IMR-90 (cell line): ENCODE measurements at regions not wholly inside any gene's neighbourhood (a gene's known extent, or its start where the extent isn't known, plus 50 kb on each side); places are given as distances from the start of the nearest gene placed in this dataset.
A peak's percentile ranks its signal among the peaks of the same experiment; 100 is the strongest.

Experiments used
- ATAC-seq: fragments of 200-7000 bp; cut with Tn5 transposase; 2 replicates; pipeline ENCODE4 v1.9.1; 2020; ENCODE audit warnings: low read depth, mild to moderate bottlenecking, moderate library complexity
- BruUV-seq: library from RNA; stranded (reverse); fragments of 400-500 nt; replicated peaks from 2 replicates; lab custom pipeline; 2021; lab: Mats Ljungman, UMichigan
- CTCF ChIA-PET: fragments of 300-600 bp; formaldehyde crosslinking; extraction: SDS; loops from one replicate; lab custom pipeline; 2021; ENCODE audit warnings: antibody characterized with exemption; lab: Yijun Ruan, JAX
- POLR2A ChIA-PET: fragments of 300-600 bp; sonication (Branson Sonifier 250); formaldehyde crosslinking; loops from one replicate; lab custom pipeline; 2022; ENCODE audit warnings: antibody characterized with exemption; ENCODE audit not compliant: unreplicated experiment; lab: Charles Lee
- DNase-seq: peaks from one replicate; pipeline ENCODE4 v3.0.0; 2013
- H2AFZ ChIP-seq: replicated peaks from 2 replicates; pipeline ENCODE3; 2013; ENCODE audit warnings: low read length, mild to moderate bottlenecking; ENCODE audit not compliant: poor library complexity
- H2AK5ac ChIP-seq: 2 replicates; pipeline ENCODE4 v1.6.1; 2013; ENCODE audit warnings: low read depth, low read length, inconsistent platforms
- H2AK9ac ChIP-seq: replicated peaks from 2 replicates; pipeline ENCODE3; 2013; ENCODE audit warnings: mild to moderate bottlenecking, low read depth, low read length, moderate library complexity; ENCODE audit not compliant: poor library complexity
- H2BK120ac ChIP-seq: 2 replicates; pipeline ENCODE4 v1.6.1; 2013; ENCODE audit warnings: low read depth, low read length, inconsistent platforms
- H2BK15ac ChIP-seq: 3 replicates; pipeline ENCODE4 v1.6.1; 2013; ENCODE audit warnings: low read depth, low read length, inconsistent platforms
- H2BK20ac ChIP-seq: 2 replicates; pipeline ENCODE4 v1.6.1; 2013; ENCODE audit warnings: low read depth, mild to moderate bottlenecking, inconsistent platforms, low read length, moderate library complexity
- H2BK5ac ChIP-seq: 2 replicates; pipeline ENCODE4 v1.6.1; 2013; ENCODE audit warnings: mild to moderate bottlenecking, low read depth, low read length, inconsistent platforms; ENCODE audit not compliant: poor library complexity, severe bottlenecking
- H3K14ac ChIP-seq: replicated peaks from 2 replicates; pipeline ENCODE4 v1.6.1; 2013; ENCODE audit warnings: low read depth, low read length, inconsistent platforms
- H3K18ac ChIP-seq: 2 replicates; pipeline ENCODE4 v1.6.1; 2013; ENCODE audit warnings: low read depth, low read length, control low read depth
- H3K23ac ChIP-seq: 2 replicates; pipeline ENCODE4 v1.6.1; 2013; ENCODE audit warnings: low read depth, low read length, inconsistent platforms
- H3K27ac ChIP-seq: 2 replicates; pipeline ENCODE4 v1.5.1; 2013; ENCODE audit warnings: mild to moderate bottlenecking, control low read depth, low read length; ENCODE audit not compliant: insufficient read depth
- H3K27me3 ChIP-seq: 2 replicates; pipeline ENCODE4 v1.6.1; 2013; ENCODE audit warnings: low read length; ENCODE audit not compliant: control insufficient read depth, insufficient read depth
- H3K36me3 ChIP-seq: 2 replicates; pipeline ENCODE4 v1.6.1; 2013; ENCODE audit warnings: low read length, mixed read lengths; ENCODE audit not compliant: control insufficient read depth, insufficient read depth
- H3K4ac ChIP-seq: 2 replicates; pipeline ENCODE4 v1.6.1; 2013; ENCODE audit warnings: low read depth, low read length, inconsistent platforms
- H3K4me1 ChIP-seq: 2 replicates; pipeline ENCODE4 v1.6.1; 2013; ENCODE audit warnings: low read length, mixed read lengths; ENCODE audit not compliant: control insufficient read depth, insufficient read depth
- H3K4me2 ChIP-seq: 2 replicates; pipeline ENCODE4 v1.6.1; 2013; ENCODE audit warnings: low read depth, mild to moderate bottlenecking, control low read depth, low read length, moderate library complexity
- H3K4me3 ChIP-seq: 2 replicates; pipeline ENCODE4 v1.5.1; 2013; ENCODE audit warnings: low read depth, mild to moderate bottlenecking, control low read depth, low read length, moderate library complexity; ENCODE audit not compliant: insufficient read depth
- H3K56ac ChIP-seq: 2 replicates; pipeline ENCODE4 v1.6.1; 2013; ENCODE audit warnings: low read length, inconsistent platforms; ENCODE audit not compliant: insufficient read depth; ENCODE audit errors: extremely low read depth
- H3K79me1 ChIP-seq, 2 experiments: 2 replicates each; pipeline ENCODE4 v1.6.1; 2013; ENCODE audit warnings: low read length in 2 of 2, inconsistent platforms in 1 of 2, low read depth in 1 of 2
- H3K9ac ChIP-seq: 2 replicates; pipeline ENCODE4 v1.6.1; 2013; ENCODE audit warnings: low read depth, low read length, control low read depth
- H3K9me1 ChIP-seq: 2 replicates; pipeline ENCODE4 v1.6.1; 2013; ENCODE audit warnings: low read length, inconsistent platforms; ENCODE audit not compliant: insufficient read depth
- H3K9me3 ChIP-seq: 2 replicates; pipeline ENCODE4 v1.6.1; 2013; ENCODE audit warnings: low read length; ENCODE audit not compliant: control insufficient read depth, insufficient read depth
- H4K20me1 ChIP-seq: 2 replicates; pipeline ENCODE4 v1.6.1; 2013; ENCODE audit warnings: low read length, inconsistent platforms; ENCODE audit not compliant: insufficient read depth
- H4K5ac ChIP-seq: 2 replicates; pipeline ENCODE4 v1.6.1; 2013; ENCODE audit warnings: mild to moderate bottlenecking, low read depth, low read length, control low read depth
- H4K8ac ChIP-seq, 2 experiments: 2 replicates each; pipeline ENCODE4 v1.6.1; 2013; ENCODE audit warnings: low read depth in 2 of 2, low read length in 2 of 2, control low read depth in 1 of 2, inconsistent platforms in 1 of 2
- H4K91ac ChIP-seq: 2 replicates; pipeline ENCODE4 v1.6.1; 2013; ENCODE audit warnings: low read depth, low read length, inconsistent platforms; ENCODE audit not compliant: insufficient read depth
- BHLHE40 ChIP-seq: fragments of 150-350 bp; IDR thresholded peaks from 2 replicates; pipeline ENCODE4 v1.6.1; 2016; ENCODE audit warnings: mild to moderate bottlenecking, low read depth, low read length
- CHD1 ChIP-seq: IDR thresholded peaks from 2 replicates; pipeline ENCODE4 v1.6.1; 2012; ENCODE audit warnings: low read depth, low read length, improper control_type of control experiment
- CTCF ChIP-seq: conservative IDR thresholded peaks from 2 replicates; pipeline ENCODE4 v1.5.1; 2012; ENCODE audit warnings: mild to moderate bottlenecking, low read depth, low read length, improper control_type of control experiment
- ELK1 ChIP-seq: fragments of 150-350 bp; IDR thresholded peaks from 2 replicates; pipeline ENCODE4 v1.6.1; 2016; ENCODE audit warnings: low read depth, mild to moderate bottlenecking, low read length, moderate library complexity, borderline replicate concordance
- MAFK ChIP-seq: IDR thresholded peaks from 2 replicates; pipeline ENCODE4 v1.6.1; 2012; ENCODE audit warnings: low read depth, low read length, improper control_type of control experiment
- MAZ ChIP-seq: IDR thresholded peaks from 2 replicates; pipeline ENCODE4 v1.6.1; 2012; ENCODE audit warnings: low read depth, mild to moderate bottlenecking, low read length, improper control_type of control experiment, moderate library complexity, borderline replicate concordance
- NFE2L2 ChIP-seq: fragments of 150-350 bp; IDR thresholded peaks from 2 replicates; pipeline ENCODE4 v1.6.1; 2016; ENCODE audit warnings: low read depth, mild to moderate bottlenecking, low read length
- POLR2A ChIP-seq: IDR thresholded peaks from 2 replicates; pipeline ENCODE4 v1.6.1; 2012; ENCODE audit warnings: mild to moderate bottlenecking, low read depth, low read length
- RAD21 ChIP-seq: IDR thresholded peaks from 2 replicates; pipeline ENCODE4 v1.6.1; 2012; ENCODE audit warnings: low read length, improper control_type of control experiment
- RCOR1 ChIP-seq: IDR thresholded peaks from 2 replicates; pipeline ENCODE4 v1.6.1; 2012; ENCODE audit warnings: mild to moderate bottlenecking, low read length, improper control_type of control experiment; ENCODE audit not compliant: insufficient replicate concordance
- SMC3 ChIP-seq: fragments of 150-350 bp; IDR thresholded peaks from 2 replicates; pipeline ENCODE4 v1.6.1; 2016; ENCODE audit warnings: low read depth, mild to moderate bottlenecking, antibody characterized with exemption, low read length, moderate library complexity
- WGBS, 2 experiments: methylation state at CpG; one replicate each; pipeline versions ENCODE4 v1.1.5 to v1.1.7; 2013; ENCODE audit warnings: missing lambda C conversion rate in 2 of 2; ENCODE audit not compliant: insufficient read length in 1 of 2; ENCODE audit errors: extremely low coverage in 2 of 2; 5-methylcytosine and 5-hydroxymethylcytosine counted together
- dilution Hi-C: fragments of 300-500 bp; cut with HindIII; formaldehyde crosslinking; loops from one replicate; pipeline ENCODE4 v1.14.3; 2018; ENCODE audit warnings: low sequenced_read_pairs; ENCODE audit not compliant: unreplicated experiment
- in situ Hi-C: fragments of 300-500 bp; cut with MboI; formaldehyde crosslinking; loops from 3 replicates; pipeline ENCODE4 v1.14.3; 2019; ENCODE audit warnings: low sequenced_read_pairs, inconsistent platforms, mixed read lengths
- intact Hi-C: fragments of 100-400 bp; cut with micrococcal nuclease; formaldehyde crosslinking; loops from 2 replicates; pipeline ENCODE4 v1.10.0; 2022
- TF ChIP-seq, protein P1 (sequence below): fragments of 150-350 bp; IDR thresholded peaks from 2 replicates; pipeline ENCODE4 v1.6.1; 2017; ENCODE audit warnings: mild to moderate bottlenecking, antibody characterized with exemption, low read length, low read depth

- H3K79me1 ChIP-seq: 0 out of 4 replicates have a peak, but pooled peaks cover 0 to 3% of the 10 kb centered on the region in 2 experiments
- no peaks in the 10 kb centered on the region for H3K27me3 ChIP-seq
- H3K56ac ChIP-seq: no peak overlapping the region; the same call in 1 of the 2 replicates
- H3K4me3 ChIP-seq: no peak overlapping the region
- H4K91ac ChIP-seq: peak overlapping the region; percentile 38; the same call in 1 of the 2 replicates
- H2BK20ac ChIP-seq: peak overlapping the region; percentile 27; the same call in 1 of the 2 replicates
- H3K23ac ChIP-seq: no peak overlapping the region
- no peak overlapping the region for H3K14ac ChIP-seq
- in situ Hi-C loops: loop anchor here (25.0 kb wide), 1 partner anchor 517 kb away; no protein-coding TSS in a partner anchor
- TF ChIP-seq NFE2L2 (no peak), CTCF (peak; percentile 70), BHLHE40 (no peak), MAFK (no peak), SMC3 (peak; percentile 74), MAZ (peak; percentile 64; the same call in 1 of the 2 replicates), ELK1 (no peak), POLR2A (no peak), CHD1 (no peak), RAD21 (peak; percentile 81), RCOR1 (no peak)
- TF ChIP-seq, protein P1, sequence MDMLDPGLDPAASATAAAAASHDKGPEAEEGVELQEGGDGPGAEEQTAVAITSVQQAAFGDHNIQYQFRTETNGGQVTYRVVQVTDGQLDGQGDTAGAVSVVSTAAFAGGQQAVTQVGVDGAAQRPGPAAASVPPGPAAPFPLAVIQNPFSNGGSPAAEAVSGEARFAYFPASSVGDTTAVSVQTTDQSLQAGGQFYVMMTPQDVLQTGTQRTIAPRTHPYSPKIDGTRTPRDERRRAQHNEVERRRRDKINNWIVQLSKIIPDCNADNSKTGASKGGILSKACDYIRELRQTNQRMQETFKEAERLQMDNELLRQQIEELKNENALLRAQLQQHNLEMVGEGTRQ: no peak
- ChIA-PET CTCF (interaction anchor here (0.6 to 4.3 kb wide), 5 partner anchors 9 to 347 kb away, joined by 3 to 37 read pairs (median 3); no protein-coding TSS in a partner anchor), POLR2A (no interaction called here)
- peaks cover 13% of the 10 kb centered on the region for H3K4me1 ChIP-seq
- H3K18ac ChIP-seq: no peak overlapping the region
- H2BK15ac ChIP-seq: peak overlapping the region; percentile 65; the same call in 2 of the 3 replicates
- peak overlapping the region in 1 of 2 experiments; percentile 47; a peak in 1 of 4 replicates for H4K8ac ChIP-seq
- no peak overlapping the region for H2BK5ac ChIP-seq
- H3K4ac ChIP-seq: peak overlapping the region; percentile 15
- H3K9me1 ChIP-seq: peaks cover 13% of the 10 kb centered on the region
- no peak overlapping the region for H3K27ac ChIP-seq
- peaks cover 6% of the 10 kb centered on the region; the same call in 1 of the 2 replicates for H4K20me1 ChIP-seq
- H2AK9ac ChIP-seq: peak overlapping the region; percentile 79
- no peak overlapping the region for H3K4me2 ChIP-seq
- DNase-seq (peak; percentile 73), ATAC-seq (peak; percentile 80)
- H2AK5ac ChIP-seq: peak overlapping the region; percentile 61
- intact Hi-C loops: loop anchor here (1.0 kb wide), 1 partner anchor 100 kb away; no protein-coding TSS in a partner anchor
- no peaks in the 10 kb centered on the region for H3K9me3 ChIP-seq
- dilution Hi-C loops: loop anchor here (25.0 kb wide), 1 partner anchor 92 kb away; the partner anchor contains the start of gene MFGE8
- no peaks in the 10 kb centered on the region for H3K36me3 ChIP-seq
- WGBS, 2 experiments: no CpG with 5 or more reads among the region's 11 CpGs
- peak overlapping the region; percentile 64 for H2AFZ ChIP-seq
- H2BK120ac ChIP-seq: peak overlapping the region; percentile 20; the same call in 1 of the 2 replicates
- no TSS peak for BruUV-seq
- H3K9ac ChIP-seq: no peak overlapping the region
- H4K5ac ChIP-seq: no peak overlapping the region
Observed at GRCh38 chr15:89003865-89004725, 84.2 kb upstream of the ABHD2 start.
